ENCODE measurements at regions not wholly inside any gene's neighbourhood (a gene's known extent, or its start where the extent isn't known, plus 50 kb on each side); places are given as distances from the start of the nearest gene placed in this dataset.
A peak's percentile ranks its signal among the peaks of the same experiment; 100 is the strongest.

DNA sequence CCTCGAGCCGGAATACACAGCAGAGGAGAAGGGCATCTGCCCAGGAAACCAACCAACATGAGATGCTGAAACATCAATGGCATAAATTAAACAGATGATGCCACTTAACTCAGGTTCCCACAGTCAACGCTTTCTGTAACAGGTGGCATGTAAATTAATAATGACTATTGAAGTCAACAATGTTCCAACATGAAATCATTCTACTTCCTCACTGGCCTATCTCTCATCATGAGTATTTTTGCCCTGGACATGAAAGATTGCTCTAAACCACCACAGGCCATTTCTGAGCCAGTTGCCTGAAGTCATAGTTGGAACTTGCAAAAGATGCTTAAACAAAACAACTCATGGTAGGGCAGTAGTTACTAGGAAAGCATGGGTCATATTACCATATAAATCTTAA, 397.9 kb upstream of the JARID2 start:
- H3K4me3 ChIP-seq (replicated peaks in 1 of 2; ENCODE audit: low read depth in 2 of 2, low read length in 2 of 2), result no peak overlapping the region
- no peak for TF ChIP-seq CTCF (IDR thresholded peaks at IDR 0.05; ENCODE audit: low read depth, low read length)
- no peak for DNase-seq (ENCODE audit: low read depth in 2 of 2)

DNA sequence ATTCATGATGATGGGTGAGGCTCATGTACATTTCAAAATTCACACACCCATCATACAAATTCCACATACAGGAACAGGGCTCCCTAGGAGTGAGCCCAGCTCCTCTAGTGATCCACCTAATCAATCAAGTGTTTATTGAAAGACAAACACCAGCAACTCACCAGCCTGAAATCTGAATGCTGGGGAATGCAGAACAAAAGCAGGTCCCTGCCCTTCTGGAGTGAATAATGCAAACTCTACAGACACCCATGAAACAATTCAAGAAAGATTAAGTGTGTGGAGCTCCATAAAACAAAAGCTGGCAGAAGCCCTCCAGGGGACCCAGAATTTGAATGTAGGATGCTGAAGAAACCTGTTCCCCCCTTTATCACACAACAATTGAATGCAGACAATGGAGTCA, 396.7 kb upstream of the JARID2 start:
- no peak overlapping the region for H3K4me3 ChIP-seq (replicated peaks in 1 of 2; ENCODE audit: low read depth in 2 of 2, low read length in 2 of 2)
- TF ChIP-seq CTCF (IDR thresholded peaks at IDR 0.05; ENCODE audit: low read depth, low read length), result no peak
- DNase-seq (ENCODE audit: low read depth in 2 of 2), result no peak

GRCh38 chr6:14851281-14851680, 394.6 kb upstream of the JARID2 start:
- no peak for TF ChIP-seq CTCF (IDR thresholded peaks at IDR 0.05; ENCODE audit: low read depth, low read length)
- peak; percentile 11 to 51 for DNase-seq (ENCODE audit: low read depth in 2 of 2)
- H3K4me3 ChIP-seq (replicated peaks in 1 of 2; ENCODE audit: low read depth in 2 of 2, low read length in 2 of 2), result no peak overlapping the region

DNA sequence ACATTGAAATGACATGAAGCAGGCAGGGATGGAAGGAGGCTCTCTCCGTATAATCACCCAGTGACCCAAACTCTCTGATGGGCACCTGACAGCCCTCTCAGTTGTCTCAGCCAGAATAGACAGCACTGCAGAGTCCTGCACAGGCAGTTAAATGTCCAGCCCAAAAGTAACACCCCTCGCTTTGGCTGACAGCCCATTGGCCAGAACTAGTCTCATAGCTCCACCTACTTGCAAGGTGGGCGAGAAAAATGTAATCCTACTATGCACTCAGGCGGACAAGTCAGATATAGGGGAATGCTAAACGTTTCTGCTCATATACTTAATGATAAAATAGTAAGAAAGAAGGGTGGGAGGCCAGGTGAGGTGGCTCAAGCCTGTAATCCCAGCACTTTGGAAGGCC, 393.5 kb upstream of the JARID2 start:
- no peak for TF ChIP-seq CTCF (IDR thresholded peaks at IDR 0.05; ENCODE audit: low read depth, low read length)
- no peak overlapping the region for H3K4me3 ChIP-seq (replicated peaks in 1 of 2; ENCODE audit: low read depth in 2 of 2, low read length in 2 of 2)
- DNase-seq (ENCODE audit: low read depth in 2 of 2), result no peak

- no peak overlapping the region for H3K4me3 ChIP-seq (replicated peaks in 1 of 2; ENCODE audit: low read depth in 2 of 2, low read length in 2 of 2)
- no peak for TF ChIP-seq CTCF (IDR thresholded peaks at IDR 0.05; ENCODE audit: low read depth, low read length)
- peak in 1 of 2 donors; percentile 12 for DNase-seq (ENCODE audit: low read depth in 2 of 2)
Measured at GRCh38 chr6:14856177-14856576, 389.7 kb upstream of the JARID2 start.

- DNase-seq (ENCODE audit: low read depth in 2 of 2), result no peak
- H3K4me3 ChIP-seq (replicated peaks in 1 of 2; ENCODE audit: low read depth in 2 of 2, low read length in 2 of 2), result no peak overlapping the region
- TF ChIP-seq CTCF (IDR thresholded peaks at IDR 0.05; ENCODE audit: low read depth, low read length), result no peak
Measured at GRCh38 chr6:14857001-14857400, 388.9 kb upstream of the JARID2 start.

DNA sequence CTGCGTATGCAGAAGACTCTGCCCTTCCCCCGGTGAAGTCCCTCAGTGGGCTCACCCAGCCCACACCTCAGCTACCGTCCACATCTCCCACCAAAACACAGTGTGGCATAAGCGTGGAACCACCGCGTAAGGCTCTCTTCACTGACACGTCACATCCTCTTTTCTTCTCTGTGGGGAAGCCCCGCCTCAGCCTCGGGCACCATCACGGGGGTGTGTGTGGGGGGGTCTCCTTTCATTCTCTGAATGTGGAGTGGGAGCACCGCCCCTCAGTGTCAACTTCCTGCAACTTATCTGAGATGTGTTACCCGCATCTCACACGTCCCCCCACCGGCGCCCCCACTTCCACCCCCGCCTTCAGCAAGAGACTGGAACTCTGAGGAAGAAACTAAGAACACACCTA, 388.4 kb upstream of the JARID2 start:
- DNase-seq (ENCODE audit: low read depth in 2 of 2), result no peak
- TF ChIP-seq CTCF (IDR thresholded peaks at IDR 0.05; ENCODE audit: low read depth, low read length), result no peak

More for the DNA sequence above, 388.4 kb upstream of the JARID2 start:
- H3K4me3 ChIP-seq (replicated peaks in 1 of 2; ENCODE audit: low read depth in 2 of 2, low read length in 2 of 2), result no peak overlapping the region
